Pancreas (tissue), 10 donors: ENCODE measurements at regions not wholly inside any gene's neighbourhood (a gene's known extent, or its start where the extent isn't known, plus 50 kb on each side); places are given as distances from the start of the nearest gene placed in this dataset.

Source experiments
- ATAC-seq, 4 donors: fragments of 200-7000 bp; cut with Tn5 transposase; one replicate each; pipeline versions ENCODE4 v1.8.0 to v1.9.1; 2020; ENCODE audit warnings: mild to moderate bottlenecking in 4 of 4, moderate library complexity in 4 of 4
- DNase-seq, 6 donors: peaks; one replicate each; pipeline ENCODE4 v3.0.0-alpha.2; 2020
- FAIRE-seq: peaks from 2 replicates; lab custom pipeline; 2012; peaks lifted over from hg19 to GRCh38; lab: Jason Lieb, UNC
- H3K27ac ChIP-seq, 4 donors: fragments of 200-600 bp; sonication (generic); 1 replicate in 3 of 4; 2 replicates in 1 of 4; pipeline versions ENCODE4 v1.5.0 to v1.8.0; 2020
- H3K27me3 ChIP-seq, 4 donors: fragments of 200-600 bp; one replicate each; pipeline ENCODE4 v1.8.0; 2021
- H3K36me3 ChIP-seq, 3 donors: fragments of 200-600 bp; sonication (generic) in 1 of 3; one replicate each; pipeline versions ENCODE4 v1.5.0 to v1.8.0; 2020 to 2021
- H3K4me1 ChIP-seq, 3 donors: fragments of 200-600 bp; one replicate each; pipeline ENCODE4 v1.8.0; 2021
- H3K4me3 ChIP-seq, 4 donors: fragments of 200-600 bp; sonication (generic) in 2 of 4; one replicate each; pipeline versions ENCODE4 v1.5.0 to v1.8.0; 2020 to 2021
- H3K9me3 ChIP-seq, 4 donors: fragments of 200-600 bp; one replicate each; pipeline ENCODE4 v1.8.0; 2021
- WGBS, 2 donors: extraction: QIAGEN DNeasy Blood & Tissue Kit; methylation state at CpG; one replicate each; pipeline ENCODE4 v1.1.7; 2013; 5-methylcytosine and 5-hydroxymethylcytosine counted together
- intact Hi-C, 3 donors: fragments of 100-400 bp; cut with DNase I; formaldehyde crosslinking; loops; one replicate each; pipeline versions ENCODE4 v1.11.1 to v1.14.2; 2022
- TF ChIP-seq, protein P1 (sequence below), 4 donors: fragments of 200-600 bp; sonication (generic) in 3 of 4; IDR thresholded peaks; one replicate each; pipeline versions ENCODE4 v1.5.0 to v1.8.0; 2021; ENCODE audit warnings: antibody characterized with exemption in 4 of 4
- donor health status: healthy with polysubstance abuse.
- donor health status: DM: no; HTN: no; CAD: no; lungs with moderate emphysema.
- donor health status: DM: no; HTN: no; CAD: no.
- donor health status: control.
- donor health status: control.
- donor health status: Bipolar disorder and iron deficiency.
- donor health status: DM: yes; HTN: yes; CAD: no.
- donor health status: DM: no; HTN: no; CAD: no.
- donor health status: DM: no; HTN: no; CAD: no.
- donor health status: DM: yes; HTN: yes; CAD: no.

DNA sequence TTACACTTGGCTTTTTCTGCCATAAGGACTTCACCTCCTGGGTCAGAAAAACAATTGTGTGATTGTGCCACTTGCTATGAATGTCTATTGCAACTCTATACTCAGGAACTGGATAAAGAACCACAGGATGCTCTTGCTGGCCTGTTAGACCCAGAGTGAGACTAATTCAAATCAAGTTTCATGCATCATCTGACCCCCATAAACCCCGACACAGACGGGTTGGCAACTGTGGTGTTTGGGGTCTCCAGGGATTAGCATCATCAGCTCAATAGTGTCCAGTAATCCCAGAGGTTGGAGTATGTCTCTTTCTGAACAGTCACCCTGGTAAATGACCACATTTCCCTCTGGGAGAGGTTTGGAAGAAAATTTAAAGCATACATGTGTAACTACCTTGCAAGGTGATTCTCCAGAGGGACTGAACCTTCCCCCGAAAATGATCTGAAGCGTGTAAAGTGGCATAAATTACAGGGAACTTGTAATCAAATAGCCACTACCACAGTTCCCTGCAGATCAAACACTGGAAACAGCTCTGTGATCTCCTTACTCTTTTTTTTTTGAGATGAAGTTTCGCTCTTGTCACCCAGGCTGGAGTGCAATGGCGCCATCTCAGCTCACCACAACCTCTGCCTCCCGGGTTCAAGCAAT lies 1097.6 kb downstream of the TBC1D22A start:
- Histone ChIP-seq H3K27me3 (peaks cover 0 to 7% (median 0%) of the 10 kb centered on the region in 4 donors), H3K27ac (no peak overlapping the region), H3K9me3 (no peaks in the 10 kb centered on the region), H3K4me1 (no peaks in the 10 kb centered on the region), H3K36me3 (no peaks in the 10 kb centered on the region), H3K4me3 (no peak overlapping the region)
- WGBS, 2 donors = 54 to 69% methylated on average over 7 of the region's 7 CpGs
- no peak for FAIRE-seq
- TF ChIP-seq, protein P1, sequence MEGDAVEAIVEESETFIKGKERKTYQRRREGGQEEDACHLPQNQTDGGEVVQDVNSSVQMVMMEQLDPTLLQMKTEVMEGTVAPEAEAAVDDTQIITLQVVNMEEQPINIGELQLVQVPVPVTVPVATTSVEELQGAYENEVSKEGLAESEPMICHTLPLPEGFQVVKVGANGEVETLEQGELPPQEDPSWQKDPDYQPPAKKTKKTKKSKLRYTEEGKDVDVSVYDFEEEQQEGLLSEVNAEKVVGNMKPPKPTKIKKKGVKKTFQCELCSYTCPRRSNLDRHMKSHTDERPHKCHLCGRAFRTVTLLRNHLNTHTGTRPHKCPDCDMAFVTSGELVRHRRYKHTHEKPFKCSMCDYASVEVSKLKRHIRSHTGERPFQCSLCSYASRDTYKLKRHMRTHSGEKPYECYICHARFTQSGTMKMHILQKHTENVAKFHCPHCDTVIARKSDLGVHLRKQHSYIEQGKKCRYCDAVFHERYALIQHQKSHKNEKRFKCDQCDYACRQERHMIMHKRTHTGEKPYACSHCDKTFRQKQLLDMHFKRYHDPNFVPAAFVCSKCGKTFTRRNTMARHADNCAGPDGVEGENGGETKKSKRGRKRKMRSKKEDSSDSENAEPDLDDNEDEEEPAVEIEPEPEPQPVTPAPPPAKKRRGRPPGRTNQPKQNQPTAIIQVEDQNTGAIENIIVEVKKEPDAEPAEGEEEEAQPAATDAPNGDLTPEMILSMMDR (IDR thresholded peaks at IDR 0.05) = no peak
- ATAC-seq = no peak
- intact Hi-C loops = no loop called here
- DNase-seq = no peak

DNA sequence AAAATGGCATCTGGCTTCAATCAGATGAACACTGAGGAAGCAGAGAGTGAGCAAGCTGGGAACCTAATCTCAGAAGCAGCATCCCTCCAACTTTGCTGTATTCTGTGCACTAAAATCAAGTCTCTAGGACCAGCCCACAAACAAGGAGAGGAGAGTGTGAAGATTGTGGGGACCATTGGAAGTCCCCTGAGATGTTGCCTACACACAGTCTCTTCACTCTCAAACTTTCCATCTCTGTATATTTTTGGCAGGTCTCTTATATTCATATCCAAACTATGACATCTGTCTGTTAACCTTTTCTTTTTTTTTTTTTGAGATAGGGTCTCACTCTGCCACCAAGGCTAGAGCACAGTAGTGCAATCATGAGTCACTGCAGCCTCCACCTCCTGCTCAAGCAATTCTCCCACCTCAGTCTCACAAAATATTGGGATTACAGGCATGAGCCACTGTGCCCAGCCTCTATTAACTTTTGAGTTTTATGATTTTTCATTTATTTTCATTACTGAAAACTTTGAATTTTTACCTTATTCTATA lies 1096.4 kb downstream of the TBC1D22A start:
- TF ChIP-seq, protein P1 (IDR thresholded peaks at IDR 0.05) = no peak
- Histone ChIP-seq H3K4me3 (no peak overlapping the region), H3K27me3 (peaks cover 0 to 4% (median 0%) of the 10 kb centered on the region in 4 donors), H3K9me3 (no peaks in the 10 kb centered on the region), H3K36me3 (no peaks in the 10 kb centered on the region), H3K27ac (no peak overlapping the region), H3K4me1 (no peaks in the 10 kb centered on the region)
- no peak for FAIRE-seq
- intact Hi-C loops = no loop called here
- no peak for DNase-seq
- no peak for ATAC-seq

DNA sequence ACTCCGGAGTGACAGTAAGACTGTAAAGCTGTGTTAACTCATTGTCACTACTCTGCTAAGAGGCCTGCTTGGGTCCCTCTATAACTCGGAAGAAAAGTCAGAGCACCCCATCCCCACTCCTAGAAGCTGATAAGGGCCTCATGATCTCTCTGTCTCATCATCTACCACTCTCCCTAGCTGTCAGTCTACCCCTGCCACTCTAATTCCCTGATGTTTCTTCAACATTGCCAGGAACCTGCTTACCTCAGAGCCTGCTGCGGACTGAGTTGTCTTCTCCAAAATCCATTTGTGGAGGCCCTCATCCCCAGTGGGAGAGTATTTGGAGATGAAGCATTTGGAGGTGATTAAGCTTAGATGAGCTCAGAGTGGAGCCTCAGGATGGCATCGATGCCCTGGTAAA lies 1092.2 kb downstream of the TBC1D22A start:
- DNase-seq = no peak
- Histone ChIP-seq H3K27me3 (peaks cover 0 to 14% (median 0%) of the 10 kb centered on the region in 4 donors), H3K27ac (no peak overlapping the region), H3K4me1 (no peaks in the 10 kb centered on the region), H3K36me3 (no peaks in the 10 kb centered on the region), H3K4me3 (no peak overlapping the region), H3K9me3 (no peaks in the 10 kb centered on the region)
- FAIRE-seq = no peak
- TF ChIP-seq, protein P1 (IDR thresholded peaks at IDR 0.05) = no peak
- intact Hi-C loops = no loop called here
- WGBS, 2 donors = 66 to 72% methylated on average over 4 of the region's 4 CpGs
- no peak for ATAC-seq

DNA sequence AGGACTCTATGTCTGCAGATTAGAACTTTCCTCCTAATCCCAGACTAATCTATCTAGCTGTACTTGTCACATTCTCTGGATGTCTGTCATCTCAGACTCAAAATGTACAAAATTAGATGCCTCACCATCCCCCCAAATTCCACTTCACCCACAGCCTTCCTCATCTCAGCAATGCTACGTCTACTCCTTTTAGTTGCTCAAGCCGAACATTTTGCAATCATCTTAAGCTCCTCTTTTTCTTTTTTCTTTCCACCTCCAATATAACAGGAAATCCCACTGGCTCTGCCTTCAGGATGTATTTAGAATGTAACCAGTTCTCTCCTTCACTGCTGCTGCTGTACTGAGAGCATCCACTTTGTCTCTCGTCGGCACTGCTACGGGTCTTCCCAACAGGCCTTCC lies 1091.8 kb downstream of the TBC1D22A start:
- ATAC-seq = no peak

More for the DNA sequence above, 1091.8 kb downstream of the TBC1D22A start:
- DNase-seq (no peak), FAIRE-seq (no peak)
- H3K4me3 ChIP-seq = no peak overlapping the region
- intact Hi-C loops = no loop called here
- peaks cover 0 to 14% (median 0%) of the 10 kb centered on the region in 4 donors for H3K27me3 ChIP-seq
- H3K27ac ChIP-seq = no peak overlapping the region
- TF ChIP-seq, protein P1 (IDR thresholded peaks at IDR 0.05) = no peak
- no peaks in the 10 kb centered on the region for H3K4me1 ChIP-seq
- H3K9me3 ChIP-seq = no peaks in the 10 kb centered on the region
- no peaks in the 10 kb centered on the region for H3K36me3 ChIP-seq
- whole genome bisulfite sequencing, 2 donors = 66 to 79% methylated on average over 5 of the region's 5 CpGs
